K562 (cell line): ENCODE measurements at regions not wholly inside any gene's neighbourhood (a gene's known extent, or its start where the extent isn't known, plus 50 kb on each side); places are given as distances from the start of the nearest gene placed in this dataset.

ENCODE experiments used
- ARID4B ChIP-seq: sonication (generic); formaldehyde crosslinking; IDR thresholded peaks from 2 replicates; pipeline ENCODE4 v1.8.0; 2022; ENCODE audit warnings: mild to moderate bottlenecking, missing genetic modification reagents
- ATF7 ChIP-seq: fragments of 450-650 bp; IDR thresholded peaks from 2 replicates; pipeline ENCODE4 v1.7.1; 2014; ENCODE audit warnings: mild to moderate bottlenecking, moderate library complexity
- CBX3 ChIP-seq, 2 experiments: IDR thresholded peaks; 1 replicate in 1 of 2; 2 replicates in 1 of 2; pipeline ENCODE4 v1.6.1; 2012; ENCODE audit warnings: inconsistent platforms in 2 of 2, low read length in 2 of 2, borderline replicate concordance in 1 of 2, control low read depth in 1 of 2
- CBX5 ChIP-seq: IDR thresholded peaks from 2 replicates; pipeline ENCODE4 v1.6.1; 2014; ENCODE audit warnings: low read depth, borderline replicate concordance
- CTCF ChIP-seq, 3 experiments: IDR thresholded peaks in 2 of 3; conservative IDR thresholded peaks in 1 of 3; 2 replicates each; pipeline ENCODE4 v1.5.1; 2011 to 2012; ENCODE audit warnings: low read length in 3 of 3, mild to moderate bottlenecking in 3 of 3, control low read depth in 2 of 3, improper control_type of control experiment in 1 of 3, inconsistent platforms in 1 of 3, low read depth in 1 of 3, mixed read lengths in 1 of 3, moderate library complexity in 1 of 3; ENCODE audit not compliant: insufficient read depth in 2 of 3
- FOXA3 ChIP-seq, 2 experiments: fragments of 450-650 bp in 1 of 2; sonication (generic) in 1 of 2; formaldehyde crosslinking; IDR thresholded peaks in 1 of 2; conservative IDR thresholded peaks in 1 of 2; 2 replicates each; pipeline versions ENCODE4 v1.4.0 to v1.8.0; 2020 to 2022; ENCODE audit warnings: mild to moderate bottlenecking in 2 of 2, missing genetic modification reagents in 1 of 2
- GTF2F1 ChIP-seq: IDR thresholded peaks from 2 replicates; pipeline ENCODE4 v1.6.1; 2011; ENCODE audit warnings: low read depth, low read length, improper control_type of control experiment
- KAT2B ChIP-seq: IDR thresholded peaks from one replicate; pipeline ENCODE4 v1.6.1; 2012; ENCODE audit warnings: low read depth, mild to moderate bottlenecking, control low read depth, inconsistent platforms, low read length, moderate library complexity
- NR2F6 ChIP-seq: fragments of 450-650 bp; formaldehyde crosslinking; IDR thresholded peaks from 2 replicates; pipeline ENCODE4 v1.4.0; 2020; ENCODE audit warnings: mild to moderate bottlenecking
- POLR2AphosphoS5 ChIP-seq: IDR thresholded peaks from 2 replicates; pipeline ENCODE4 v1.6.1; 2011; ENCODE audit warnings: mild to moderate bottlenecking, low read depth, low read length, moderate library complexity; ENCODE audit not compliant: control insufficient read depth, insufficient read depth
- RCOR1 ChIP-seq, 2 experiments: IDR thresholded peaks; 2 replicates each; pipeline ENCODE4 v1.6.1; 2012; ENCODE audit warnings: low read depth in 2 of 2, low read length in 2 of 2, borderline replicate concordance in 1 of 2, improper control_type of control experiment in 1 of 2

GRCh38 chr13:104140552-104140951 lies 1074.3 kb upstream of the SLC10A2 start:
- TF ChIP-seq CBX5, result no peak
- no peak for TF ChIP-seq CBX3 (IDR thresholded peaks at IDR 0.05; ENCODE audit: borderline replicate concordance in 1 of 2, low read length in 2 of 2)
- no peak for TF ChIP-seq CTCF (IDR thresholded peaks at IDR 0.05 in 2 of 3, conservative IDR thresholded peaks at IDR 0.05 in 1 of 3; ENCODE audit: insufficient read depth in 2 of 3, low read depth in 1 of 3, low read length in 3 of 3)
- no peak for TF ChIP-seq RCOR1 (IDR thresholded peaks at IDR 0.05; ENCODE audit: borderline replicate concordance in 1 of 2, low read depth in 2 of 2, low read length in 2 of 2)
- TF ChIP-seq FOXA3 (CRISPR knock-in tag; conservative IDR thresholded peaks at IDR 0.05 in 1 of 2, IDR thresholded peaks at IDR 0.05 in 1 of 2), result no peak
- TF ChIP-seq KAT2B, result no peak
- TF ChIP-seq GTF2F1, result no peak
- TF ChIP-seq ATF7, result no peak
- TF ChIP-seq POLR2AphosphoS5, result no peak
- no peak for TF ChIP-seq ARID4B (CRISPR knock-in tag)
- TF ChIP-seq NR2F6, result no peak
